ENCODE measurements at regions not wholly inside any gene's neighbourhood (a gene's known extent, or its start where the extent isn't known, plus 50 kb on each side); places are given as distances from the start of the nearest gene placed in this dataset.
"Not testable (repeated sequence)": the region's sequence is repeated elsewhere in the genome, so short reads cannot be mapped to it uniquely, and the experiment has no call there.

DNA sequence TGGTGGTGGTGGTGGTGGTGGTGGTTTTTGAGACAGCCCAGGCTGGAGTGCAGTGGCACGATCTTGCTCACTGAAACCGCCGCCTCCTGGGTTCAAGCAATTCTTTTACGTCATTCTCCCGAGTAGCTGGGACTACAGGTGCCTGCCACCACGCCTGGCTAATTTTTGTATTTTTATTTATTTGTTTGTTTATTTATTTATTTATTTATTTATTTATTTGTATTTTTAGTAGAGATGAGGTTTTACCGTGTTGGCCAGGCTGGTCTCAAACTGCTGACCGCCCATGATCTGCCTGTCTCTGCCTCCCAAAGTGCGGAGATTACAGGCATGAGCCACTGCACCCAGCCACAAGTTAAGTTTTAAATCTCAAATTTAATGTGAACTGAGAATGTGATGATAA, 126.5 kb downstream of the PCDH18 start:
- DNase-seq (ENCODE audit: extremely low read depth, low read depth, low spot score) = not testable (repeated sequence)

DNA sequence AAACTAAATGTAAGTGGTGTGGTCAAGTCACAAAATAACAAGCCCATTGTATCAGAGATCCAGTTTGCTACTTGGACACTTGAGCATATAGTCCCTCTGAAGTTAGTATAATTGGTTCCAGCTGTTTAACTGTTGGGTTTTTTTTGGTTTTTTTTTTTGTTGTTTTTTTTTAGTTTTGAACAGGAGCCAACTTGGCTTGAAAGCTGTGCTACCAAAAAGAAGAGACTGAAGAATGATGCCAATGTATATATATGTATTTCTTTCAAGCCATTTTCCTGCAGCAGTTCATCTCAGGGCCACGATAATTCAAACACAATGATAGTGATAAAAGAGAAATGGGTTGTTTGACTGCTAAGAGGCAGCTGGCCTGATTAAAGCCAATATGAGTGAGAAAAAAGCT, 138.3 kb downstream of the PCDH18 start:
- DNase-seq (ENCODE audit: extremely low read depth, low read depth, low spot score) = no peak

DNA sequence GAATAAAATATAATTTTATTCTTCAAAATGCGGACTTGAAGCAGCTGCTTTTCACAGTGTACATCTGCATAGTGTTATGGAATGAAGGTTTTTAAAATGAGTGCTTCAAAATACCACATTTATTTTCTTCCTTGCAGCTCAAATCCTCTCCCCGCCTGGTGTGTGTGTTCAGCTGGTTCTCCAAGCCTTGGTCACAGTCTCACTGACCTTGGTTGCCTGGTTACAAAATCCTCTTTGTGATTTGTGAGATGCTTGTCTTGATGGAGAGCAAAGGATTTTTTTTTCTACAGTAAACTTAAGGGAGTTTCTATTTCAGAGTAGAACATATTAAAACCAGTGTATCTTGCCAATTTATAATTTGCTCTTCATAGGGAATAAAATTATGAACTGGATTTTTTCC, 139.2 kb downstream of the PCDH18 start:
- DNase-seq (ENCODE audit: extremely low read depth, low read depth, low spot score) = no peak

- DNase-seq (ENCODE audit: extremely low read depth, low read depth, low spot score) = no peak
Observed at GRCh38 chr4:137390707-137391106, 141.6 kb downstream of the PCDH18 start.

- no peak for DNase-seq (ENCODE audit: extremely low read depth, low read depth, low spot score)
Observed at GRCh38 chr4:137389911-137390520, 142.3 kb downstream of the PCDH18 start.

DNA sequence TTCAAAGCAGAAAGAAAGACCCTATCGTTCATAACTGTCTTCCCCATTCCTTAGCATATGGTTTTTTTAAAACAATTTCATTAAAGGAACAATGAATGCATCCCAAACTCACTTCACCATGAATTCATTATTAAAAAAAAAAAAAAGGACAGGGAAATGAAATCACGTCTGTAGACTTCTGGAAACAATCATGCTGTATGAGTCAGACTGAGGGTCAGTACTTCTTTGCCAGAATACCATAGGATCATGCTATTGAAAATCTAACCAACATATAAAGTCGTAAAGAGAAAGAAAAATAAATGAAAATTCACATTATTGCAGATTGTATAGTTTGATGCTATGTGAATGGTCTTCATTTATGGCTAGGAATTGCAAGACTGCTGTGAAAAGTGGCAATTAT, 144.4 kb downstream of the PCDH18 start:
- DNase-seq (ENCODE audit: extremely low read depth, low read depth, low spot score) = peak; percentile 22

GRCh38 chr4:137384476-137384875, 147.8 kb downstream of the PCDH18 start:
- DNase-seq (ENCODE audit: extremely low read depth, low read depth, low spot score) = no peak

GRCh38 chr4:137378821-137379220, 153.5 kb downstream of the PCDH18 start:
- DNase-seq (ENCODE audit: extremely low read depth, low read depth, low spot score) = no peak

GRCh38 chr4:137378393-137378792, 153.9 kb downstream of the PCDH18 start:
- DNase-seq (ENCODE audit: extremely low read depth, low read depth, low spot score) = no peak

DNA sequence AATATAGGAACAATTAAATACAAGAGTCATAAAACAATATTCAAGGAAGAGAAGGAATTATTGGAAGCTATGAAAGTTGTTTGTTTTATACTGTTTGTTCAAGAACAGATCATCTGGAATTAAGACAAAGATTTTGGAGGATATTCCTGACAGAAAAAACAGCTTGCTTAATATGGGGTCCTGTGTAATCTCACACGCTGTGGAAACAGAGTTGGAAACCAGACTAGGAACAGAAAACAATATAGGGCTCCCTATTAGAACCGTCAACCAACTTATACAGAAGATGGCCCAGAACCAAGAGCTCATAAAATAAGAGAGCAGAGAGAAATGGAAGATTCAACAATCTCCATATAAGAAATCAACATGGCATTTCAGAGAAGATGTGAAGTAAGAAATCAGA, 156.0 kb downstream of the PCDH18 start:
- no peak for DNase-seq (ENCODE audit: extremely low read depth, low read depth, low spot score)

DNA sequence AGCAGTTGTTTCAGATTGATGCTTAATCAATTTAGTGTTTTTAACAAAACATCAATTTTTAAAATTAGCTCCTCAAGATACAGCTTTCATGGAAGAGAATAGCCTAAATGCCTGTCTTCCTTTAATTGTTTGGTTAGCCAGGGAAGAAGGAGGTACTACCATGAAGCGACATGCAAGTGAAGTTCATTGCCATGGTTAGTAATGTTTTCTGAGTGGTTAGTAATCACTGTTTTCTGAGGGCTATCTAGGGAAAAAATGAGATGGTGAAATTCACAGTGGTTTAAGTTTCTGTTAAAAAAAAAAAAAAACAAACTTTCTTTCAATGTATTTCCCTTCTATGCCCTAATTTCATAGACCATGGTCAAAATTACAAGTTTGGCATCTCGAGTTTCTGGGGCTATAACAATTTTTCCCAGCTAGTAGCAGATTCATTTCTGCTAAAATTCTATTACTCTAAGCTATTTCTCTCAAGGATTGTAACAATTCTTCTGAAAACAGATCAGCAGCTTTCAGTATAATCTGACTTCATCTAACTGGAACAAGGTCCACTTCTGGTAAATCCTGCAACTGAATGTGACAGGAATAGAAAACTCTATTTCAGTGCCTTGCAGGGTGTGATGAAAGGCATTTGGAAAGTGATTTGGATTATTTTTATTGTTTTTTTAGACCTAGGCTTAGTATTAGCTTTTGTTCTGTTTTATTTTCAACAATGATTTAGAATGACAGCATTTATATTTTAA, 157.0 kb downstream of the PCDH18 start:
- DNase-seq (ENCODE audit: extremely low read depth, low read depth, low spot score) = no peak

DNA sequence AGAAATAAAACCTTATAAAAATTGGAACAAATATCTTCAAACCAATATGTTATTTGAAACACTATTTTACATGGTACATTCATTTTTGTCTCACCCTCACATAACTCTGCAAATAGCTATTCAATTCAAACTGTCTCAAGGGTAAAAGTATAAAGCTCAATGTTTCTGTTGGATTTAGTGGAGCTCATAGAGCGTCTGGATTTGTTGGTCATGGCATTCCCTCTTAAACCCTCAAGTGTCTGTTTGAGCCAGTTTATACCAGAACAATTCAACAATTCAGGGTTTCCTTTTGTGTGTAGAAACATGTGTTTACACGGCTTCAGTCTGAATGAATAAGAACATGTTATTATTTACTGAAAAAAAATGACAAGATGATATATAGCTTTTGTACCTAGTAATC, 161.6 kb downstream of the PCDH18 start:
- no peak for DNase-seq (ENCODE audit: extremely low read depth, low read depth, low spot score)

DNA sequence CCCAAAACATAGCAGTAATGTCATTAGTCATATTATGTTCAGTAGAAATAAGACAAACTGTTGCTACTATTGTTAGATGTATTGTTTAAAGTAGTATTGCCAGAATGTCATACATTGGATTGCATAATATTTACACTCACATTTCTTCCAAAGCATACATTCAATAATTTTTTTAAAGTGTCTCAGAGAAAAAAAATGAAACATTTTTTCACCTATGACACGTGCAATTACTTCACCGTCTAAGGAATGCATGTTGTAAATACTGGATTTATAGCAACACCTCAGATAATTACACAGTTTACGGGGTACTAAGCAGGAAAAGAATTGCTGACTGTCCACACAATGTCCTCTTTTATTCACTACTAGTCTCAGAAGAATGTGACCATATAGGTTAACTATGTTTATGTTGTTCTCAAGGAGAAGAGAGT, 162.1 kb downstream of the PCDH18 start:
- no peak for DNase-seq (ENCODE audit: extremely low read depth, low read depth, low spot score)

GRCh38 chr4:137367620-137368019, 164.7 kb downstream of the PCDH18 start:
- DNase-seq (ENCODE audit: extremely low read depth, low read depth, low spot score) = no peak

GRCh38 chr4:137363496-137363895, 168.8 kb downstream of the PCDH18 start:
- no peak for DNase-seq (ENCODE audit: extremely low read depth, low read depth, low spot score)

GRCh38 chr4:137361756-137362470, 170.4 kb downstream of the PCDH18 start:
- no peak for DNase-seq (ENCODE audit: extremely low read depth, low read depth, low spot score)

GRCh38 chr4:137360761-137361160, 171.5 kb downstream of the PCDH18 start:
- DNase-seq (ENCODE audit: extremely low read depth, low read depth, low spot score) = no peak

DNA sequence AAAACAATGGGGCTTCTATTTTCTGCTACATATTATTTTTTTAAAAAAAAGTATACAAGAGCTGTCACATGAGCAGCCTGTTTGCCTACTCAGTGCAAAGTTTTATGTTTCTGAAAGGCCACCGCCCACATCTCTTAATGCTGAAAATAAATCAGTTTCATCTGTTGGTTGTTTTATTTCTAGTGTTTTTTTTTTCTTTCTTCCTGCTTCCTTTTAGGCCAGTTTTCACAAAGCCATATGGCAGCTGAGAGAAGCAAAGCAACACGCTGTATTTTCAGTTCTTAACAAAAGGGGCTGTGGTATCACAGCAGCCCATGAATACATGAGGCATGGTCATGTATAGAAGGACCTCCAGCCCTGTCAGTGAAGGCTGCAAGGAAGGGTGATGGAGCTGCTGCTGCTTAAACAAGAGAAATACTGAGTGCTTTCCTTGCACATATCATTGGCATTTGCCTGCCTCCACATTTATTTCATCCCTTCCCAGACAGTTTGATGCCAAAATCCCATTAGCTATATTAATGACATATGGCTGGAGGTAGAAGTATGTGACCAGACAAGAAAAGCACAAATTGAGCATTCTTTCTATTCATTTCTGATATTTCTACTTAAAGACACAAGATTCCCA, 172.5 kb downstream of the PCDH18 start:
- DNase-seq (ENCODE audit: extremely low read depth, low read depth, low spot score) = no peak

GRCh38 chr4:137354562-137354961, 177.7 kb downstream of the PCDH18 start:
- DNase-seq (ENCODE audit: extremely low read depth, low read depth, low spot score) = not testable (repeated sequence)

GRCh38 chr4:137347371-137347770, 184.9 kb downstream of the PCDH18 start:
- DNase-seq (ENCODE audit: extremely low read depth, low read depth, low spot score) = no peak

GRCh38 chr4:137345597-137345996, 186.7 kb downstream of the PCDH18 start:
- no peak for DNase-seq (ENCODE audit: extremely low read depth, low read depth, low spot score)

Data from glomerular endothelial cell (primary cell).